HL-60 (cell line): ENCODE measurements at regions not wholly inside any gene's neighbourhood (a gene's known extent, or its start where the extent isn't known, plus 50 kb on each side); places are given as distances from the start of the nearest gene placed in this dataset.

ENCODE experiments used
- DNase-seq, 2 experiments: peaks; one replicate each; pipeline ENCODE4 v3.0.0-alpha.2; 2010 to 2020; ENCODE audit warnings: low read depth in 1 of 2, low spot score in 1 of 2
- H3K27ac ChIP-seq: fragments of 250-450 bp; sonication (Bioruptor Pico); replicated peaks from 2 replicates; pipeline ENCODE4 v1.5.1; 2020; ENCODE audit warnings: mild to moderate bottlenecking, moderate library complexity
- H3K27me3 ChIP-seq: fragments of 250-450 bp; sonication (Bioruptor Pico); 2 replicates; pipeline ENCODE4 v1.5.1; 2021; ENCODE audit warnings: mild to moderate bottlenecking, moderate library complexity; ENCODE audit not compliant: insufficient read depth, poor library complexity, severe bottlenecking
- H3K4me3 ChIP-seq: replicated peaks from 2 replicates; pipeline ENCODE4 v1.5.1; 2011; ENCODE audit warnings: mild to moderate bottlenecking, control low read depth, low read length; ENCODE audit not compliant: insufficient read depth
- GABPA ChIP-seq: IDR thresholded peaks from 2 replicates; pipeline ENCODE4 v1.6.1; 2012; ENCODE audit warnings: low read depth
- POLR2AphosphoS5 ChIP-seq: IDR thresholded peaks from 2 replicates; pipeline ENCODE4 v1.6.1; 2012; ENCODE audit warnings: low read depth
- SPI1 ChIP-seq: IDR thresholded peaks from 2 replicates; pipeline ENCODE4 v1.6.1; 2012; ENCODE audit warnings: low read depth, mild to moderate bottlenecking, borderline replicate concordance
- TF ChIP-seq, protein P1 (sequence below): IDR thresholded peaks from 2 replicates; pipeline ENCODE4 v1.6.1; 2012; ENCODE audit warnings: low read depth; ENCODE audit not compliant: insufficient replicate concordance
- TF ChIP-seq, protein P2 (sequence below): IDR thresholded peaks from one replicate; pipeline ENCODE4 v1.5.1; 2011; ENCODE audit warnings: low read length, control low read depth, inconsistent platforms; ENCODE audit not compliant: insufficient read depth

GRCh38 chr7:55274156-55274555, 91.0 kb upstream of the LANCL2 start:
- Histone ChIP-seq H3K27ac (no peak overlapping the region), H3K27me3 (no peaks in the 10 kb centered on the region), H3K4me3 (no peak overlapping the region)
- DNase-seq: no peak
- TF ChIP-seq SPI1: no peak
- no peak for TF ChIP-seq GABPA
- TF ChIP-seq, protein P1, sequence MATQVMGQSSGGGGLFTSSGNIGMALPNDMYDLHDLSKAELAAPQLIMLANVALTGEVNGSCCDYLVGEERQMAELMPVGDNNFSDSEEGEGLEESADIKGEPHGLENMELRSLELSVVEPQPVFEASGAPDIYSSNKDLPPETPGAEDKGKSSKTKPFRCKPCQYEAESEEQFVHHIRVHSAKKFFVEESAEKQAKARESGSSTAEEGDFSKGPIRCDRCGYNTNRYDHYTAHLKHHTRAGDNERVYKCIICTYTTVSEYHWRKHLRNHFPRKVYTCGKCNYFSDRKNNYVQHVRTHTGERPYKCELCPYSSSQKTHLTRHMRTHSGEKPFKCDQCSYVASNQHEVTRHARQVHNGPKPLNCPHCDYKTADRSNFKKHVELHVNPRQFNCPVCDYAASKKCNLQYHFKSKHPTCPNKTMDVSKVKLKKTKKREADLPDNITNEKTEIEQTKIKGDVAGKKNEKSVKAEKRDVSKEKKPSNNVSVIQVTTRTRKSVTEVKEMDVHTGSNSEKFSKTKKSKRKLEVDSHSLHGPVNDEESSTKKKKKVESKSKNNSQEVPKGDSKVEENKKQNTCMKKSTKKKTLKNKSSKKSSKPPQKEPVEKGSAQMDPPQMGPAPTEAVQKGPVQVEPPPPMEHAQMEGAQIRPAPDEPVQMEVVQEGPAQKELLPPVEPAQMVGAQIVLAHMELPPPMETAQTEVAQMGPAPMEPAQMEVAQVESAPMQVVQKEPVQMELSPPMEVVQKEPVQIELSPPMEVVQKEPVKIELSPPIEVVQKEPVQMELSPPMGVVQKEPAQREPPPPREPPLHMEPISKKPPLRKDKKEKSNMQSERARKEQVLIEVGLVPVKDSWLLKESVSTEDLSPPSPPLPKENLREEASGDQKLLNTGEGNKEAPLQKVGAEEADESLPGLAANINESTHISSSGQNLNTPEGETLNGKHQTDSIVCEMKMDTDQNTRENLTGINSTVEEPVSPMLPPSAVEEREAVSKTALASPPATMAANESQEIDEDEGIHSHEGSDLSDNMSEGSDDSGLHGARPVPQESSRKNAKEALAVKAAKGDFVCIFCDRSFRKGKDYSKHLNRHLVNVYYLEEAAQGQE: no peak
- TF ChIP-seq, protein P2, sequence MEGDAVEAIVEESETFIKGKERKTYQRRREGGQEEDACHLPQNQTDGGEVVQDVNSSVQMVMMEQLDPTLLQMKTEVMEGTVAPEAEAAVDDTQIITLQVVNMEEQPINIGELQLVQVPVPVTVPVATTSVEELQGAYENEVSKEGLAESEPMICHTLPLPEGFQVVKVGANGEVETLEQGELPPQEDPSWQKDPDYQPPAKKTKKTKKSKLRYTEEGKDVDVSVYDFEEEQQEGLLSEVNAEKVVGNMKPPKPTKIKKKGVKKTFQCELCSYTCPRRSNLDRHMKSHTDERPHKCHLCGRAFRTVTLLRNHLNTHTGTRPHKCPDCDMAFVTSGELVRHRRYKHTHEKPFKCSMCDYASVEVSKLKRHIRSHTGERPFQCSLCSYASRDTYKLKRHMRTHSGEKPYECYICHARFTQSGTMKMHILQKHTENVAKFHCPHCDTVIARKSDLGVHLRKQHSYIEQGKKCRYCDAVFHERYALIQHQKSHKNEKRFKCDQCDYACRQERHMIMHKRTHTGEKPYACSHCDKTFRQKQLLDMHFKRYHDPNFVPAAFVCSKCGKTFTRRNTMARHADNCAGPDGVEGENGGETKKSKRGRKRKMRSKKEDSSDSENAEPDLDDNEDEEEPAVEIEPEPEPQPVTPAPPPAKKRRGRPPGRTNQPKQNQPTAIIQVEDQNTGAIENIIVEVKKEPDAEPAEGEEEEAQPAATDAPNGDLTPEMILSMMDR: no peak
- TF ChIP-seq POLR2AphosphoS5: no peak

DNA sequence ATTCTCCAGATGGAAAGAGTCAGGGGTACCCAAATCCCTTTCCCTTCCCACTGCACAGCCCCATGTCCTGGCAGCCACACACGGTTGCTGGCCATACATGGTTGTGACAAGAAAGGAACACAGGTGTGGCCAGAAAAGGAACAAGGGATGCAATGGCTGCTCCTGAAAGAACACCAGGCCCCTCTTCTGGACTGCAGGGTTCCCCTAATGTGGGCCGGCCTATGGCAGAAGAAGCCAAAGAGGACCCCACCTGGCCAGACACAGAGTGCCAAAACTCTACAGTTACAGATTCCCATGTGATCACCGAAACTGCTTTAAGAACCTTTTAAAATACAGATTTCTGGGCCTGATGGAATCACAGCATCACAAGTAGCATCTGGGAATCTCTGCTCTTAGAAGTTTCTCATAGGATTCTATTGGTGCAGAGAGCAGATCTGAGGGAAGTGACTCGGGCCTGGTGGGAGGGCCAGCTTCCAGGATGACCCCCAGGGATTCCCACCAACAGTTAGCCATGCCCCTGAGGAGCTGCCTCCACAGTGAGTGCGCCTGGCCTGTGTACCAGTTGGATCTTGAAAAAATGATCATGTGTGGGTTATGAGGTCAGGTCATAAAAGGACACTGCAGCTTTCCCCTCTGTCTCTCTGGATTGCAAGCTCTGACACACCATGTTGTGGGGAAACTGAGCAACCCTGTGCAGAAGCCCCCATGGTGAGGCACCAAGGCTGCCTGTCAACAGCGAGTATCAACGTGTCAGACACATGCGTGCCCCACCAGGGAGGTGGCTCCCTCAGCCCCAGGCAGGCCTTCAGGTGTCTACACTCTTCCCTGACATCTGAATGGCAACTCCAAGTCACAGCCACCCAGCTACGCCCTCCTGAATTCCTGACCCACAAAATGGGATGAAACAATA, 89.6 kb upstream of the LANCL2 start:
- TF ChIP-seq SPI1 (no peak), POLR2AphosphoS5 (no peak), GABPA (no peak)
- TF ChIP-seq, protein P2: no peak
- TF ChIP-seq, protein P1: no peak
- H3K27me3 ChIP-seq: no peaks in the 10 kb centered on the region
- H3K27ac ChIP-seq: no peak overlapping the region
- no peak for DNase-seq
- H3K4me3 ChIP-seq: no peak overlapping the region

- H3K27ac ChIP-seq: no peak overlapping the region
- no peak for TF ChIP-seq POLR2AphosphoS5
- TF ChIP-seq SPI1: no peak
- TF ChIP-seq, protein P1: no peak
- no peak for TF ChIP-seq GABPA
- TF ChIP-seq, protein P2: no peak
- no peak for DNase-seq
- H3K4me3 ChIP-seq: no peak overlapping the region
- H3K27me3 ChIP-seq: no peaks in the 10 kb centered on the region
Measured at GRCh38 chr7:55276572-55277295, 88.4 kb upstream of the LANCL2 start.
